ENCODE measurements at regions not wholly inside any gene's neighbourhood (a gene's known extent, or its start where the extent isn't known, plus 50 kb on each side); places are given as distances from the start of the nearest gene placed in this dataset.

- ATAC-seq, result peak; percentile 99
- TF ChIP-seq GLIS3 (CRISPR knock-in tag; IDR thresholded peaks at IDR 0.05) (no peak), TOX (CRISPR knock-in tag; IDR thresholded peaks at IDR 0.05; ENCODE audit: borderline replicate concordance) (no peak), RARB (CRISPR knock-in tag; IDR thresholded peaks at IDR 0.05) (no peak), PATZ1 (CRISPR knock-in tag; IDR thresholded peaks at IDR 0.05; ENCODE audit: borderline replicate concordance) (no peak), OSR1 (CRISPR knock-in tag; IDR thresholded peaks at IDR 0.05) (no peak), ZC3H10 (CRISPR knock-in tag; IDR thresholded peaks at IDR 0.05) (no peak), CSDC2 (CRISPR knock-in tag; IDR thresholded peaks at IDR 0.05) (no peak), ZNF70 (CRISPR knock-in tag; IDR thresholded peaks at IDR 0.05) (no peak), POU6F1 (CRISPR knock-in tag; IDR thresholded peaks at IDR 0.05; ENCODE audit: borderline replicate concordance, low read depth) (no peak), CSRNP3 (CRISPR knock-in tag; IDR thresholded peaks at IDR 0.05) (no peak), ESRRG (CRISPR knock-in tag; IDR thresholded peaks at IDR 0.05) (no peak), BACH2 (CRISPR knock-in tag; IDR thresholded peaks at IDR 0.05; ENCODE audit: borderline replicate concordance) (no peak)
These were observed 51.4 kb upstream of the CHSY3 start for GRCh38 chr5:129852747-129853352.

GRCh38 chr5:129853588-129853987 lies 50.7 kb upstream of the CHSY3 start:
- ATAC-seq, result no peak
- TF ChIP-seq GLIS3 (CRISPR knock-in tag; IDR thresholded peaks at IDR 0.05) (no peak), POU6F1 (CRISPR knock-in tag; IDR thresholded peaks at IDR 0.05; ENCODE audit: borderline replicate concordance, low read depth) (no peak), CSRNP3 (CRISPR knock-in tag; IDR thresholded peaks at IDR 0.05) (no peak), ZNF565 (CRISPR knock-in tag; conservative IDR thresholded peaks at IDR 0.05; ENCODE audit: low read depth) (no peak), BACH2 (CRISPR knock-in tag; IDR thresholded peaks at IDR 0.05; ENCODE audit: borderline replicate concordance) (no peak), ISL1 (CRISPR knock-in tag; IDR thresholded peaks at IDR 0.05) (no peak), ARNTL (CRISPR knock-in tag; IDR thresholded peaks at IDR 0.05; ENCODE audit: borderline replicate concordance, low read depth) (no peak), CSDC2 (CRISPR knock-in tag; IDR thresholded peaks at IDR 0.05) (no peak), TSHZ2 (CRISPR knock-in tag; IDR thresholded peaks at IDR 0.05) (no peak), ZNF8 (CRISPR knock-in tag; IDR thresholded peaks at IDR 0.05) (no peak), SNAI2 (CRISPR knock-in tag; IDR thresholded peaks at IDR 0.05) (no peak), ZNF70 (CRISPR knock-in tag; IDR thresholded peaks at IDR 0.05) (no peak), CREB5 (CRISPR knock-in tag; IDR thresholded peaks at IDR 0.05; ENCODE audit: low read depth) (no peak), PATZ1 (CRISPR knock-in tag; IDR thresholded peaks at IDR 0.05; ENCODE audit: borderline replicate concordance) (no peak), TOX (CRISPR knock-in tag; IDR thresholded peaks at IDR 0.05; ENCODE audit: borderline replicate concordance) (no peak)
